NCI-H1694 treated with DMSO at 0.1 percent for 48 hours (cell line): ENCODE measurements at regions not wholly inside any gene's neighbourhood (a gene's known extent, or its start where the extent isn't known, plus 50 kb on each side); places are given as distances from the start of the nearest gene placed in this dataset.
"Not testable (repeated sequence)": the region's sequence is repeated elsewhere in the genome, so short reads cannot be mapped to it uniquely, and the experiment has no call there.

Experiments
- DNase-seq: peaks from one replicate; lab custom pipeline; 2025; lab: John Stamatoyannopoulos, UW

- no peak for DNase-seq
Observed at GRCh38 chr1:104953555-104953954, 1203.9 kb downstream of the AMY1C start.

GRCh38 chr1:104973516-104973915 lies 1223.8 kb downstream of the AMY1C start:
- DNase-seq: no peak

GRCh38 chr1:104979651-104980050 lies 1230.0 kb downstream of the AMY1C start:
- no peak for DNase-seq

GRCh38 chr1:104987210-104987609 lies 1237.5 kb downstream of the AMY1C start:
- no peak for DNase-seq

- DNase-seq: no peak
Observed at GRCh38 chr1:104989012-104989411, 1239.3 kb downstream of the AMY1C start.

GRCh38 chr1:104991702-104992101 lies 1242.0 kb downstream of the AMY1C start:
- DNase-seq: peak; percentile 17

- DNase-seq: no peak
Observed at GRCh38 chr1:105000793-105001192, 1251.1 kb downstream of the AMY1C start.

GRCh38 chr1:105004515-105004914 lies 1254.8 kb downstream of the AMY1C start:
- no peak for DNase-seq

- DNase-seq: no peak
Observed at GRCh38 chr1:105005594-105006195, 1256.0 kb downstream of the AMY1C start.

GRCh38 chr1:105017587-105017986 lies 1267.9 kb downstream of the AMY1C start:
- no peak for DNase-seq

GRCh38 chr1:105023719-105024118 lies 1274.0 kb downstream of the AMY1C start:
- no peak for DNase-seq

GRCh38 chr1:105027838-105028471 lies 1278.3 kb downstream of the AMY1C start:
- no peak for DNase-seq

- DNase-seq: no peak
Observed at GRCh38 chr1:105072446-105072845, 1322.7 kb downstream of the AMY1C start.

GRCh38 chr1:105072850-105073249 lies 1323.2 kb downstream of the AMY1C start:
- DNase-seq: no peak

- DNase-seq: no peak
Observed at GRCh38 chr1:105073660-105074059, 1324.0 kb downstream of the AMY1C start.

GRCh38 chr1:105083611-105084010 lies 1333.9 kb downstream of the AMY1C start:
- no peak for DNase-seq

GRCh38 chr1:105087506-105087905 lies 1337.8 kb downstream of the AMY1C start:
- no peak for DNase-seq

GRCh38 chr1:105088166-105088565 lies 1338.5 kb downstream of the AMY1C start:
- no peak for DNase-seq

GRCh38 chr1:105093893-105094292 lies 1344.2 kb downstream of the AMY1C start:
- not testable (repeated sequence) for DNase-seq

- DNase-seq: no peak
Observed at GRCh38 chr1:105100102-105100501, 1350.4 kb downstream of the AMY1C start.

GRCh38 chr1:105101261-105101660 lies 1351.6 kb downstream of the AMY1C start:
- no peak for DNase-seq

- DNase-seq: no peak
Observed at GRCh38 chr1:105102371-105102770, 1352.7 kb downstream of the AMY1C start.

GRCh38 chr1:105122041-105122440 lies 1372.3 kb downstream of the AMY1C start:
- DNase-seq: no peak
